Heart right ventricle (tissue), 16 donors: ENCODE measurements at regions not wholly inside any gene's neighbourhood (a gene's known extent, or its start where the extent isn't known, plus 50 kb on each side); places are given as distances from the start of the nearest gene placed in this dataset.

Experiments
- ATAC-seq, 8 donors: fragments of 200-7000 bp; cut with Tn5 transposase; one replicate each; pipeline ENCODE4 v1.9.1; 2020; ENCODE audit warnings: mild to moderate bottlenecking in 8 of 8, moderate library complexity in 8 of 8, moderate number of reproducible peaks in 1 of 8
- DNase-seq, 2 donors: peaks; one replicate each; pipeline ENCODE4 v3.0.0-alpha.2; 2020
- H3K27ac ChIP-seq, 10 donors: fragments of 200-600 bp; sonication (generic) in 2 of 10; one replicate each; pipeline versions ENCODE4 v1.5.0 to v1.8.0; 2020 to 2022; ENCODE audit warnings: mild to moderate bottlenecking in 3 of 10
- H3K27me3 ChIP-seq, 7 donors: fragments of 200-600 bp; one replicate each; pipeline ENCODE4 v1.8.0; 2021 to 2022; ENCODE audit warnings: mild to moderate bottlenecking in 2 of 7
- H3K36me3 ChIP-seq, 9 donors: fragments of 200-600 bp; sonication (generic) in 1 of 9; one replicate each; pipeline versions ENCODE4 v1.5.0 to v1.8.0; 2020 to 2022; ENCODE audit warnings: mild to moderate bottlenecking in 2 of 9
- H3K4me1 ChIP-seq, 9 donors: fragments of 200-600 bp; sonication (generic) in 1 of 9; one replicate each; pipeline versions ENCODE4 v1.5.0 to v1.8.0; 2020 to 2022; ENCODE audit warnings: mild to moderate bottlenecking in 4 of 9
- H3K4me3 ChIP-seq, 10 donors: fragments of 200-600 bp; sonication (generic) in 2 of 10; one replicate each; pipeline versions ENCODE4 v1.5.0 to v1.8.0; 2020 to 2022; ENCODE audit warnings: mild to moderate bottlenecking in 7 of 10, moderate library complexity in 2 of 10
- H3K9me3 ChIP-seq, 11 donors: fragments of 200-600 bp in 10 of 11; sonication (generic) in 2 of 11; one replicate each; pipeline versions ENCODE4 v1.5.0 to v1.8.0; 2013 to 2022; ENCODE audit warnings: mild to moderate bottlenecking in 2 of 11, control low read depth in 1 of 11, moderate library complexity in 1 of 11
- WGBS, 2 donors: extraction: QIAGEN DNeasy Blood & Tissue Kit; methylation state at CpG; one replicate each; pipeline ENCODE4 v1.1.7; 2013; ENCODE audit warnings: inconsistent platforms in 1 of 2; 5-methylcytosine and 5-hydroxymethylcytosine counted together
- intact Hi-C, 10 donors: fragments of 100-400 bp; cut with DNase I; formaldehyde crosslinking; loops; one replicate each; pipeline versions ENCODE4 v1.11.1 to v1.14.2; 2022
- TF ChIP-seq, protein P1 (sequence below), 9 donors: fragments of 200-600 bp; sonication (generic) in 2 of 9; IDR thresholded peaks; one replicate each; pipeline versions ENCODE4 v1.5.0 to v1.8.0; 2021 to 2022; ENCODE audit warnings: antibody characterized with exemption in 9 of 9, mild to moderate bottlenecking in 5 of 9, moderate library complexity in 1 of 9
- donor health status: Arrhythmogenic right ventricular cardiomyopathy.
- donor health status: ischemic (EF 13 %, LVEDD 7.1; RV severe dilation, severe dysfunction).
- donor health status: healthy with polysubstance abuse.
- donor health status: DM: no; HTN: yes; CAD: no.
- donor health status: DM: no; HTN: no; CAD: no.
- donor health status: ischemic (EF 25% LVEDD 6.9; RV normal size, moderate dysfunction).
- donor health status: ischemic (EF 25% LVEDD 5.7; RV mildly dilated, moderate dysfunction).
- donor health status: healthy.
- donor health status: DM: yes; HTN: yes; CAD: no.
- donor health status: Ischemic cardiomyopathy.
- donor health status: ischemic (EF 35%, LVEDD 5.7; RV mildly dilated, moderate dysfunction).
- donor health status: nonischemic (EF 11% LVEDD 7.7; RV severe dilation, severe dysfunction).
- donor health status: DM: yes; HTN: yes; CAD: no.
- donor health status: PGD.
- donor health status: ischemic (EF 29% LVEDD 5.4; RV normal size, mild dysfunction).
- donor health status: nonischemic (EF 23%, LVEDD 6.1; RV moderate dilation, normal function).

DNA sequence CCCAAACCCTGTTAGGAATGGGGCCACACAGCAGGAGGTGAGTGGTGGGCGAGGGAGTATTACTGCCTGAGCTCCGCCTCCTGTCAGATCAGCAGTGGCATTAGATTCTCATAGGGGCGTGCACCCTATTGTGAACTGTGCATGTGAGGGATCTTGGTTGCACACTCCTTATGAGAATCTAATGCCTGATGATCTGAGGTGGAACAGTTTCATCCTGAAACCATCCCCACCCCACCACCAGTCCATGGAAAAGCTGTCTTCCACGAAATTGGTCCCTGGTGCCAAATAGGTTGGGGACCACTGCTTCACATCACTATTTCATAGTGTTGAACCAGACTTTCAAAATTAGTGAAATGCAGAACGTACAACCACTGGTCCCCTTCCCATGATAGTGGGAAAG, 57.9 kb upstream of the BICD1 start:
- H3K9me3 ChIP-seq, result peaks cover 0 to 16% (median 8%) of the 10 kb centered on the region in 11 donors
- DNase-seq (no peak), ATAC-seq (no peak)
- intact Hi-C loops, result no loop called here
- no peak overlapping the region for H3K27ac ChIP-seq
- TF ChIP-seq, protein P1, sequence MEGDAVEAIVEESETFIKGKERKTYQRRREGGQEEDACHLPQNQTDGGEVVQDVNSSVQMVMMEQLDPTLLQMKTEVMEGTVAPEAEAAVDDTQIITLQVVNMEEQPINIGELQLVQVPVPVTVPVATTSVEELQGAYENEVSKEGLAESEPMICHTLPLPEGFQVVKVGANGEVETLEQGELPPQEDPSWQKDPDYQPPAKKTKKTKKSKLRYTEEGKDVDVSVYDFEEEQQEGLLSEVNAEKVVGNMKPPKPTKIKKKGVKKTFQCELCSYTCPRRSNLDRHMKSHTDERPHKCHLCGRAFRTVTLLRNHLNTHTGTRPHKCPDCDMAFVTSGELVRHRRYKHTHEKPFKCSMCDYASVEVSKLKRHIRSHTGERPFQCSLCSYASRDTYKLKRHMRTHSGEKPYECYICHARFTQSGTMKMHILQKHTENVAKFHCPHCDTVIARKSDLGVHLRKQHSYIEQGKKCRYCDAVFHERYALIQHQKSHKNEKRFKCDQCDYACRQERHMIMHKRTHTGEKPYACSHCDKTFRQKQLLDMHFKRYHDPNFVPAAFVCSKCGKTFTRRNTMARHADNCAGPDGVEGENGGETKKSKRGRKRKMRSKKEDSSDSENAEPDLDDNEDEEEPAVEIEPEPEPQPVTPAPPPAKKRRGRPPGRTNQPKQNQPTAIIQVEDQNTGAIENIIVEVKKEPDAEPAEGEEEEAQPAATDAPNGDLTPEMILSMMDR (IDR thresholded peaks at IDR 0.05), result no peak
- H3K27me3 ChIP-seq, result no peaks in the 10 kb centered on the region
- no peak overlapping the region for H3K4me3 ChIP-seq
- 94 to 95% methylated on average over 5 of the region's 5 CpGs for WGBS, 2 donors
- no peaks in the 10 kb centered on the region for H3K36me3 ChIP-seq
- peaks cover 0 to 14% (median 4%) of the 10 kb centered on the region in 9 donors for H3K4me1 ChIP-seq

DNA sequence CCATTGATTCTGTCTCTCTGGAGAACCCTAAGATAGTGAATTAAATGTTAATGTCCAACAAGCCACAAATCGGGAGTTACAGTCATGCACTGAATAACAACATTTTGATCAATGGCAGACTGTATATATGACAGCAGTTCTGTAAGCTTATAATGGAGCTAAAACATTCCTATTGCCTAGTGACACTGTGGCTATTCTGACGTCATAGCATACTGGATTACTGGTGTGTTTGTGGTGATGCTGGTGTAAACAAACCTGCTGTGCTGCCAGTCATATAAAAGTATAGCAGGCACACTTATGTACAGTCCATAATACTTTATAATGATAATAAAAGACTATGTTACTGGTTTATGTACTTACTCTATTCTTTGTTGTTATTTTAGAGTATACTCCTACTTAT, 56.7 kb upstream of the BICD1 start:
- no peaks in the 10 kb centered on the region for H3K27me3 ChIP-seq
- 72 to 75% methylated on average over 2 of the region's 2 CpGs for WGBS, 2 donors
- intact Hi-C loops, result loop anchor here in 4 of 10 donors (10.0 kb wide), 2 partner anchors 365 to 395 kb away; partner anchors contain the start of gene ETFBKMT (in 2 of the 4)
- TF ChIP-seq, protein P1 (IDR thresholded peaks at IDR 0.05), result no peak
- no peak overlapping the region for H3K4me3 ChIP-seq
- H3K27ac ChIP-seq, result no peak overlapping the region
- peaks cover 0 to 13% (median 0%) of the 10 kb centered on the region in 11 donors for H3K9me3 ChIP-seq
- no peak for ATAC-seq
- no peak for DNase-seq
- no peaks in the 10 kb centered on the region for H3K36me3 ChIP-seq
- peaks cover 0 to 14% (median 4%) of the 10 kb centered on the region in 9 donors for H3K4me1 ChIP-seq

DNA sequence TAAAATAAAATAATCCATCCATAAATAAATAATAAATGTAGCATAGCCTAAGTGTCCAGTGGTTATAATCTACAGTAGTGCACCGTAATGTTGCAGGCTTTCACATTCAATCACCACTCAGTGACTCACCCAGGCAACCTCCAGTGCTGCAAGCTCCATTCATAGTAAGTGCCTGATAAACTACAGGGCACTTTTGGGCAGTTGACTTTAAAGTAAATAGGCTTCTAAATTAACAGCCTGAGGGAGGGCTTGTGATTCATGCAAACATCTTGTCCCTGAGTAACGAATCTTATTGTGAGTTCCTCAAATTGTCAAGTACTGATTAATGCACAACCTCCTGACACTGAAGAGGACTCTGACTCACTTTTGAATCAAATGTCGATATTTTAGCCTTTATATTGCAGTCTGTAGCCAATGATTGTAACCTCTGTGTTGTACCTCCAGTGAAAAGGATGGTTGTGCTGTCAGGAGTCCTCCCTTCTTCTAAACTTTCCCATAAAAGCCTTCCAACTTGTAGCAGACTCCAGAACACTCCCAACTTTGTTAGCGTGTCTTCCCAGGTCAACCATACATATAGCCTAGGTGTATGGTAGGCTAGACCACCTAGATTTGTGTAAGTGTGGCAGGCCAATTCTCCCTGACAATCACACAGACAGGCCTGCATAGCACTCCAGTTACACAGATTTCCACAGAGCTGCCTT, 55.0 kb upstream of the BICD1 start:
- intact Hi-C loops, result loop anchor here in 4 of 10 donors (10.0 kb wide), 2 partner anchors 367 to 397 kb away; partner anchors contain the start of gene ETFBKMT (in 2 of the 4)
- ATAC-seq (peak in 7 of 8 donors; percentile 16 to 94 (median 84)), DNase-seq (no peak)
- peaks cover 0 to 14% (median 4%) of the 10 kb centered on the region in 9 donors for H3K4me1 ChIP-seq
- no peaks in the 10 kb centered on the region for H3K36me3 ChIP-seq
- H3K27ac ChIP-seq, result peak overlapping the region in 1 of 10 donors; percentile 18
- H3K9me3 ChIP-seq, result peaks cover 0 to 14% (median 0%) of the 10 kb centered on the region in 11 donors
- no peaks in the 10 kb centered on the region for H3K27me3 ChIP-seq
- 64 to 69% methylated on average over 4 of the region's 4 CpGs for WGBS, 2 donors
- TF ChIP-seq, protein P1 (IDR thresholded peaks at IDR 0.05), result no peak
- H3K4me3 ChIP-seq, result no peak overlapping the region

DNA sequence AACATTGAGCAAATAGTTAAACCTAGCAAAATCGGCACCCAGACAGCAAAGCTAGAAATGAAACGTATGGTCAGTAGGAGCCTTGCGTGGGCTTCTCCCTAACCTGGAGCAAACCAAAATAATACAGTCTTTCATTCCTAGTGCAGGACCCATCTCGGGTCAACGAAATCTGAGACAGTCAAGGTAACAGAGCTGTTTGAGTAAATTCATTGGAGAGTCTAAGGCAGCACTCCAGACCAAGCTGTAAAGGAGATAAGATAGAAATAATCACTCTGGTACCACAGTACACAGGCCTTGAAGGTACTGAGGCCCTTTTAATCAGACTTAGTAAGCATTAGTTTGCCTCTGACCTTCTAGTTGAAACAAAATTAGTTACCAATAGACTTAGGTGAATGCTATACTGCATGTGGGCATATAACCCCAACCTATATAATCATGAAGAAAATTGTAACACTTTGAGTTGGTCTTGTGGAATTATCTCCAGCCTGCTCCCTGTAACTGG, 54.4 kb upstream of the BICD1 start:
- ATAC-seq (no peak), DNase-seq (no peak)
- WGBS, 2 donors, result 36 to 43% methylated on average over 5 of the region's 5 CpGs
- Histone ChIP-seq H3K27ac (no peak overlapping the region), H3K27me3 (no peaks in the 10 kb centered on the region), H3K4me1 (peaks cover 0 to 14% (median 4%) of the 10 kb centered on the region in 9 donors), H3K9me3 (peaks cover 0 to 14% (median 0%) of the 10 kb centered on the region in 11 donors), H3K4me3 (no peak overlapping the region), H3K36me3 (no peaks in the 10 kb centered on the region)
- intact Hi-C loops, result loop anchor here in 4 of 10 donors (10.0 kb wide), 2 partner anchors 367 to 397 kb away; partner anchors contain the start of gene ETFBKMT (in 2 of the 4)
- TF ChIP-seq, protein P1 (IDR thresholded peaks at IDR 0.05), result no peak
